ENCODE measurements at regions not wholly inside any gene's neighbourhood (a gene's known extent, or its start where the extent isn't known, plus 50 kb on each side); places are given as distances from the start of the nearest gene placed in this dataset.

DNA sequence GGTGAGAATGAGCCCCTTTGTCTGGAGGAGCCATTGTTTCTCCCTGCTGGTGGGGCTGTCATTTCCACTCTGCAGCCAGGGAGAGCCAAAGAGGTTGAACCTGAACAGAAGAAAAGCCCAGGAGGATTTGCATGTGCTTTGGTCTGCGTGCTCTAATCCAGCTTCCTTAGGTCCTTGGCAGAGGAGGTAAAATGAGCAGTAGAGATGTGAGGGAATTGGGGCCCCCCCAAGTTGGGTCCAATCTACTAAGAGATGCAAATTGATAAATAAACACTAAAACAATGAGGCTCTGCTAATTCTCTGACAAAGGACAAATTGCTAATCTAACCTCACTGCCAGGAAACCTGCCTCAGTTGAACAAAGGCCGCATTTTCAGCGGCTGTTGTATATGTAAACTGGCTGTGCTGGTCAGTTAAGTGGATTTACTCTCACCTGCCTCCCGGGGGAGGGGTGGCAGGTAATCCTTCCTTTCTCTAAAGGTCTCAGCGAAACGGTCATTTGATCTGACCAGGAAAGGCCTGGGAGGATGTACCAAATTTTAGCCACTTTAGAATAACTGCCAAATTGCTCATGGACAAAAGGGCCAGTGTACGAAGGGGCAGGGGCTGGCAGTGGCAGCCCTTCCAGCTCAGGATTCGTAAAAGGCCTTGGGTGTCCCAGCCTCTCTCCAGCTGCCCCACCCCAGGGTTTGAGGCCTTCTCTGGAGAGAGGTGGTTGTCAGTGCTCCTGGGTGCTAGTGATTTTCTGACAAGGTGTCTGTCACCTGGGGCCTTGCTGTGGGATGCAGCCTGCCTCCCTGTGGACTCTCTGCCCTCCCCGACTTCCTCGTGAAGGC, 193.6 kb downstream of the MIB1 start:
- ATAC-seq (no peak), DNase-seq (ENCODE audit: low read depth, low spot score) (no peak)
- Histone ChIP-seq H3K27ac (ENCODE audit: low read length) (no peak overlapping the region), H3K4me3 (ENCODE audit: low read depth in 2 of 2, low read length in 2 of 2) (no peak overlapping the region), H3K9me3 (ENCODE audit: control insufficient read depth, insufficient read depth, low read depth, low read length) (no peaks in the 10 kb centered on the region), H3K36me3 (ENCODE audit: control insufficient read depth, insufficient read depth, low read length) (no peaks in the 10 kb centered on the region), H3K4me1 (ENCODE audit: control insufficient read depth, insufficient read depth, low read length) (no peaks in the 10 kb centered on the region), H3K27me3 (ENCODE audit: control insufficient read depth, insufficient read depth, low read length) (peaks cover 3% of the 10 kb centered on the region; the same call in 1 of the 2 replicates)
- intact Hi-C loops (cut with micrococcal nuclease; ENCODE audit: unreplicated experiment) = no loop called here
- in situ Hi-C loops (cut with HindIII; ENCODE audit: low pct_unique_long_range_greater_than_20kb, low sequenced_read_pairs) = no loop called here
- CTCF ChIA-PET = no interaction called here
- BruUV-seq (replicated peaks) = no TSS peak
- TF ChIP-seq, protein P1, sequence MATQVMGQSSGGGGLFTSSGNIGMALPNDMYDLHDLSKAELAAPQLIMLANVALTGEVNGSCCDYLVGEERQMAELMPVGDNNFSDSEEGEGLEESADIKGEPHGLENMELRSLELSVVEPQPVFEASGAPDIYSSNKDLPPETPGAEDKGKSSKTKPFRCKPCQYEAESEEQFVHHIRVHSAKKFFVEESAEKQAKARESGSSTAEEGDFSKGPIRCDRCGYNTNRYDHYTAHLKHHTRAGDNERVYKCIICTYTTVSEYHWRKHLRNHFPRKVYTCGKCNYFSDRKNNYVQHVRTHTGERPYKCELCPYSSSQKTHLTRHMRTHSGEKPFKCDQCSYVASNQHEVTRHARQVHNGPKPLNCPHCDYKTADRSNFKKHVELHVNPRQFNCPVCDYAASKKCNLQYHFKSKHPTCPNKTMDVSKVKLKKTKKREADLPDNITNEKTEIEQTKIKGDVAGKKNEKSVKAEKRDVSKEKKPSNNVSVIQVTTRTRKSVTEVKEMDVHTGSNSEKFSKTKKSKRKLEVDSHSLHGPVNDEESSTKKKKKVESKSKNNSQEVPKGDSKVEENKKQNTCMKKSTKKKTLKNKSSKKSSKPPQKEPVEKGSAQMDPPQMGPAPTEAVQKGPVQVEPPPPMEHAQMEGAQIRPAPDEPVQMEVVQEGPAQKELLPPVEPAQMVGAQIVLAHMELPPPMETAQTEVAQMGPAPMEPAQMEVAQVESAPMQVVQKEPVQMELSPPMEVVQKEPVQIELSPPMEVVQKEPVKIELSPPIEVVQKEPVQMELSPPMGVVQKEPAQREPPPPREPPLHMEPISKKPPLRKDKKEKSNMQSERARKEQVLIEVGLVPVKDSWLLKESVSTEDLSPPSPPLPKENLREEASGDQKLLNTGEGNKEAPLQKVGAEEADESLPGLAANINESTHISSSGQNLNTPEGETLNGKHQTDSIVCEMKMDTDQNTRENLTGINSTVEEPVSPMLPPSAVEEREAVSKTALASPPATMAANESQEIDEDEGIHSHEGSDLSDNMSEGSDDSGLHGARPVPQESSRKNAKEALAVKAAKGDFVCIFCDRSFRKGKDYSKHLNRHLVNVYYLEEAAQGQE (IDR thresholded peaks at IDR 0.05; ENCODE audit: insufficient read depth in 1 of 2, low read depth in 2 of 2, low read length in 1 of 2) = no peak
- no peak for TF ChIP-seq POLR2AphosphoS5 (IDR thresholded peaks at IDR 0.05; ENCODE audit: low read depth, low read length)
- no peak for TF ChIP-seq TCF7L2 (IDR thresholded peaks at IDR 0.05; ENCODE audit: low read depth, low read length)
- TF ChIP-seq, protein P2, sequence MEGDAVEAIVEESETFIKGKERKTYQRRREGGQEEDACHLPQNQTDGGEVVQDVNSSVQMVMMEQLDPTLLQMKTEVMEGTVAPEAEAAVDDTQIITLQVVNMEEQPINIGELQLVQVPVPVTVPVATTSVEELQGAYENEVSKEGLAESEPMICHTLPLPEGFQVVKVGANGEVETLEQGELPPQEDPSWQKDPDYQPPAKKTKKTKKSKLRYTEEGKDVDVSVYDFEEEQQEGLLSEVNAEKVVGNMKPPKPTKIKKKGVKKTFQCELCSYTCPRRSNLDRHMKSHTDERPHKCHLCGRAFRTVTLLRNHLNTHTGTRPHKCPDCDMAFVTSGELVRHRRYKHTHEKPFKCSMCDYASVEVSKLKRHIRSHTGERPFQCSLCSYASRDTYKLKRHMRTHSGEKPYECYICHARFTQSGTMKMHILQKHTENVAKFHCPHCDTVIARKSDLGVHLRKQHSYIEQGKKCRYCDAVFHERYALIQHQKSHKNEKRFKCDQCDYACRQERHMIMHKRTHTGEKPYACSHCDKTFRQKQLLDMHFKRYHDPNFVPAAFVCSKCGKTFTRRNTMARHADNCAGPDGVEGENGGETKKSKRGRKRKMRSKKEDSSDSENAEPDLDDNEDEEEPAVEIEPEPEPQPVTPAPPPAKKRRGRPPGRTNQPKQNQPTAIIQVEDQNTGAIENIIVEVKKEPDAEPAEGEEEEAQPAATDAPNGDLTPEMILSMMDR (IDR thresholded peaks at IDR 0.05) = no peak
- no peak for TF ChIP-seq SIN3A (IDR thresholded peaks at IDR 0.05; ENCODE audit: borderline replicate concordance, insufficient read depth, low read depth, low read length)
- POLR2A ChIA-PET = no interaction called here

DNA sequence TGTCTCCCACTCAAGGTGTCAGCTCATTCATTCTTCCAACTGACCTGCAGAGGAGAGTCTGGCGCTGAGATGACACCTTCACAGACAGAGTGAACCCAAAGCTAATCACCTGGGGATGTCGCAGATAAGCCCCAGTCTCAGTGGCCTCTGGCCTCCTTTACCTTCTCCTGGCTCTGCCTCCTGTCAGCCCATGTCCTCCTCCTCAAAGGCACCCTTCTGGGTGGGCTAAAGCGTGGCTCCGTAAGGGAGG, 194.1 kb downstream of the MIB1 start:
- Histone ChIP-seq H3K36me3 (ENCODE audit: control insufficient read depth, insufficient read depth, low read length) (no peaks in the 10 kb centered on the region), H3K9me3 (ENCODE audit: control insufficient read depth, insufficient read depth, low read depth, low read length) (no peaks in the 10 kb centered on the region), H3K27ac (ENCODE audit: low read length) (no peak overlapping the region), H3K4me1 (ENCODE audit: control insufficient read depth, insufficient read depth, low read length) (no peaks in the 10 kb centered on the region), H3K4me3 (ENCODE audit: low read depth in 2 of 2, low read length in 2 of 2) (no peak overlapping the region), H3K27me3 (ENCODE audit: control insufficient read depth, insufficient read depth, low read length) (peaks cover 3% of the 10 kb centered on the region; the same call in 1 of the 2 replicates)
- TF ChIP-seq SIN3A (IDR thresholded peaks at IDR 0.05; ENCODE audit: borderline replicate concordance, insufficient read depth, low read depth, low read length) (no peak), TCF7L2 (IDR thresholded peaks at IDR 0.05; ENCODE audit: low read depth, low read length) (no peak)
- TF ChIP-seq, protein P2 (IDR thresholded peaks at IDR 0.05) = no peak
- CTCF ChIA-PET = no interaction called here
- in situ Hi-C loops (cut with HindIII; ENCODE audit: low pct_unique_long_range_greater_than_20kb, low sequenced_read_pairs) = no loop called here
- DNase-seq (ENCODE audit: low read depth, low spot score) (no peak), ATAC-seq (no peak)
- no TSS peak for BruUV-seq (replicated peaks)
- POLR2A ChIA-PET = no interaction called here
- intact Hi-C loops (cut with micrococcal nuclease; ENCODE audit: unreplicated experiment) = no loop called here

All from Panc1 (cell line).